ENCODE measurements at regions not wholly inside any gene's neighbourhood (a gene's known extent, or its start where the extent isn't known, plus 50 kb on each side); places are given as distances from the start of the nearest gene placed in this dataset.

DNA sequence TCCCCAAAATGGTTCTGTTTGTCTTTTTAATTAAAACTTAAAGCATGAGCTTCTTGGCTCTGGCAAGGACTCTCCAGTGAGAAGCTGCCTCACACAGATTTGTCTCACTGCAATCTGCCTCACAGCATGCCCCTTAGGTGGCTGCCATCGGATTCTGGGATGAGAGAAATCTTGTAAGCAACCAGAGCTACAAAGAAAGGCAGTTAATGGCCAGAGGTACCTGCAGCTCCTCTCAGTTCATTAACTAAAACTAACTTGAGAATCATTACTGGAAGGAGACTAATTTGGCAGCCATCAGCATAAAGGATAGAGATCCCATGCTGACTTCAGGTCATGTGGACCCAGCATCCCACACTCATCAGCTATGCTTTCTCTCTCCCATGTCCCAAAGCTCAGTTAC is 220.6 kb upstream of the DMAC1 start:
- H3K27ac Mint-ChIP-seq, result no peak overlapping the region
- no peak for DNase-seq
- H3K27me3 Mint-ChIP-seq, result no peaks in the 10 kb centered on the region
- no peaks in the 10 kb centered on the region for H3K4me1 Mint-ChIP-seq
- CTCF ChIA-PET, result no interaction called here
- H3K4me3 Mint-ChIP-seq, result no peak overlapping the region
- no peaks in the 10 kb centered on the region for H3K36me3 Mint-ChIP-seq
- no peaks in the 10 kb centered on the region for H3K9me3 Mint-ChIP-seq

DNA sequence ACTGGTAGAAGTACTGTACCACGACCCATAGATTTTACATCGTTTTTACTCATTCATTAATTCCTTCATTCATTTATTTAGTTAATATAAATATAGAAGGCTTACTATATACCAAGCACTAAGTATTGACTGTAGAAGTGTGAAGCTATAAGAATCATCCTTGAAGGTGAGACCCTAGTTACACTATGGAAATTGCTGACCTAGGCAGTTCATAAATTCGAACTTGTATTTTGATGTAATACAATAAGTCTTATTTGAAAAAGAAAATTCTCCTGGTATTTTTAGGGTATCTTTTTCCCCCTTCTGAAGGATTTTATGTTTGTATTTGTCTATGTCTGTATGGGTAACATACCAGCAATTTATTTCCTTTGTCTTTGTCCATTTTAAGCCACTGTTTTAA is 220.1 kb upstream of the DMAC1 start:
- CTCF ChIA-PET, result no interaction called here
- Mint-ChIP-seq H3K27ac (no peak overlapping the region), H3K4me3 (no peak overlapping the region), H3K4me1 (no peaks in the 10 kb centered on the region), H3K36me3 (no peaks in the 10 kb centered on the region), H3K9me3 (no peaks in the 10 kb centered on the region), H3K27me3 (no peaks in the 10 kb centered on the region)
- DNase-seq, result no peak

DNA sequence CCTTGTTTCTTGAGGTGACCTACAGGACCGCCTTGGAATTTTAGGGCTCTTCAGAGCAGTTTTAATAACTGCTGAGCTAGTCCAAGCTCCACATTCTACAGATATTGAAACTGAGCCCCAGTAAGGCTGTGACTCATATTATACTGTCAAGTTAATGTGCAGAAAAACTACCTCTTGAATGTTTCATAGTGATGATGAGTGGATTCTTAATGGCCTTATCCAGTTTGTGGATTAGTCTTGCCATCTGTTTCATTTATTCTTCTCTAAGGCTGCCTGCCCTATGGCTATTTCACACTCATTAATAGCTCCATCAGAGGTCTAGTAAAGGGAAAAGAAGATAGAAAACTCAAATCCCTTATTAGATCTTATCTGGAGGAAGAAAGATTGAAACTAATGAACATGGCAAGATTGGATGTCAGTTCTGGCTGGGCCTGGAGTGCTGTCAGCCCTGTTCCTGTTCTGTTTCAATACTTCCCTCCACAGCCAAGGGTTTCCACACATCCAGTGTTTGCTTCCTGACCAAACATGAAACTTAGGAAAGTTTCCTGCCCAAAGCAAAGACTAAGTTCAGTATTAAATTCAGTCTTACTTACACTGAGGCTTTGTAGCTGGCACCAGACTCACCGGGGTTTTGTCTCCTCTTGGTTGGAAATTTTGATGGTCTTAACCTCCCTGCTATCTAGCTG is 215.6 kb upstream of the DMAC1 start:
- Mint-ChIP-seq H3K9me3 (no peaks in the 10 kb centered on the region), H3K36me3 (no peaks in the 10 kb centered on the region), H3K27ac (no peak overlapping the region), H3K4me1 (no peaks in the 10 kb centered on the region), H3K27me3 (no peaks in the 10 kb centered on the region), H3K4me3 (no peak overlapping the region)
- no peak for DNase-seq
- CTCF ChIA-PET, result no interaction called here

DNA sequence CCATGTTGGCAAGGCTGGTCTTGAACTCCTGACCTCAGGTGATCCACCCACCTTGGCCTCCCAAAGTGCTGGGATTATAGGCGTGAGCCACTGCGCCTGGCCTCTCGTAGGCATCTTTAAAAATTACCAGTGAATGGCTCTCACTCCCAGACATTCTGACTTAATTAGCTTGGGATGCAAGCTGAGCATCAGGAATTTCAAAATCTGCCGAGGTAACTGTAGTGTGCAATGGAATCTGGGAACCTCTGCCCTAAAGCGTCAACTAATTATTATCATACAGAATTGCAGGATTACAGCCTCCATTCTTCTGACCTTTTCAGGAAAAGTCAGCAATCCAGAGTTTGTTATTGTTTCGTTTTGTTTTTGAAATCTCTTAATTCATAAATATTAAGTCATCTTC is 213.4 kb upstream of the DMAC1 start:
- Mint-ChIP-seq H3K9me3 (peaks cover 1% of the 10 kb centered on the region), H3K4me3 (no peak overlapping the region), H3K27ac (no peak overlapping the region), H3K27me3 (peaks cover 4% of the 10 kb centered on the region), H3K36me3 (no peaks in the 10 kb centered on the region), H3K4me1 (no peaks in the 10 kb centered on the region)
- no peak for DNase-seq
- CTCF ChIA-PET, result interaction anchor here (0.7 kb wide), 1 partner anchor 71 kb away, joined by 3 read pairs; no protein-coding TSS in a partner anchor

DNA sequence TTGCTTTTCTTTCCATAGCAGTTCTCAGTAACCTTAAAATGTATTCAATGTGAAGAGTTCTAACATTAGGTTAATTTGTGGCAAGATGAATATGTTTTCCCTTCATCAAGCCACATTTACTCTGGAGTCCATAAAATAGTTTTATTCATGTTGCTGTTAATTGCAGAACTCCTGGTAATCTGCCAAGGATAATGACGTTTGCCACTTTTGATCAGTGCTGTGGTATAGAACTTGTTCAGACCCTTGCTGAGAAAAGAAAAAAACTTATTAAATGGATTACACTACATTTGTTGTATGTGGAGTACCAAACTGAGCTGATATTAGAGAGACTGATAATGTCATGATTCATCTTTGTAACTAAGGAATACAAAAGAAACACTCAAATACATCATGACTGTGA is 212.4 kb upstream of the DMAC1 start:
- CTCF ChIA-PET, result no interaction called here
- no peak for DNase-seq

DNA sequence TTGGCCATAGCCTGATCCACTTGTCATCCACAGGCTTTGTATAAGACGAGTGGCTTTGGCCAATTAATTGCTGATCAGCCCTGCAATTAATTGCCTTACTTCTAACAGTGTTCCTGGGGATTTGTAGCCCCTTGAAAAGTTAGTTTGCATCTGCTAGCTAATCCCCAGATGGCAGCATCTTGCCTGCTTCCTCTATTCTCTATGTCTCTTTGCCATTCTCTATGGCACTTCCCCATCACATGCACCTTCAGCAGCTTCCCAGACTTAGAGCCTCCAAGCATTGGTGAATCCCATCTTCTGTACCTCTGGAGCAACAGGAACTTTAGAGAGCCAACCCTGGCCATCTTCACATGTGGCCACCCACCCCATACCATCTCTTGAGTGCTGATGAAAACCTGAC is 197.0 kb upstream of the DMAC1 start:
- H3K4me3 Mint-ChIP-seq, result no peak overlapping the region
- CTCF ChIA-PET, result no interaction called here
- DNase-seq, result no peak
- H3K27me3 Mint-ChIP-seq, result no peaks in the 10 kb centered on the region
- H3K36me3 Mint-ChIP-seq, result no peaks in the 10 kb centered on the region
- no peaks in the 10 kb centered on the region for H3K9me3 Mint-ChIP-seq
- no peak overlapping the region for H3K27ac Mint-ChIP-seq
- H3K4me1 Mint-ChIP-seq, result no peaks in the 10 kb centered on the region

More for the DNA sequence above, 212.4 kb upstream of the DMAC1 start:
- H3K27me3 Mint-ChIP-seq, result peaks cover 4% of the 10 kb centered on the region
- no peak overlapping the region for H3K4me3 Mint-ChIP-seq
- H3K27ac Mint-ChIP-seq, result no peak overlapping the region
- peaks cover 1% of the 10 kb centered on the region for H3K9me3 Mint-ChIP-seq
- H3K4me1 Mint-ChIP-seq, result no peaks in the 10 kb centered on the region
- H3K36me3 Mint-ChIP-seq, result no peaks in the 10 kb centered on the region

DNA sequence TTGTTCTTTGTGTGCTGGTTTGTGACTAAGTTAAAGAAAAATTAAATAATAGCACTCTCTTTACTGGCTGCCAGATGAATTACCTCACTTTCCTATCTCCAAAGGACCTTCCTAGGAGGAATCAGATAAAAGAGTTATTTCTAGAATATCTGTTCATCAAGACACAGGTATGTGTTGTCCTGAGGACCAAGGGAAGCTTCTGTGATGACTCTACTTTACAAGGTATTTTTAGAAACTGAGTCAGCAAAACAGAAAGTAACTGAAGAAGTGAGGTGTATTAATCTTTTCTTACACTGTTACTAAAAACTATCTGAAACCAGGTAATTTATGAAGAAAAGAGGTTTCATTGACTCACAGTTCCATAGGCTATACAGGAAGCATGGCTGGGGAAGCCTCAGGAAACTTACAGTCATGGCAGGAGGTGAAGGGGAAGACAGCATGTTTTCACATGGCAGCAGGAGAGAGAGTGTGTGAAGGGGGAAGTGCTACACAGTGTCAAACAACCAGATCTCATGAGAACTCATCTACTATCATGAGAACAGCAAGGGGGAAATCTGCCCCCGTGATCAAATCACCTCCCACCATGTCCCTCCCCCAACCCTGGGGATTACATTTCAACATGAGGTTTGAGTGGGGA is 189.2 kb upstream of the DMAC1 start:
- no peak for DNase-seq
- peaks cover 5% of the 10 kb centered on the region for H3K4me1 Mint-ChIP-seq
- peaks cover 2% of the 10 kb centered on the region for H3K9me3 Mint-ChIP-seq
- CTCF ChIA-PET, result no interaction called here
- no peak overlapping the region for H3K4me3 Mint-ChIP-seq
- H3K36me3 Mint-ChIP-seq, result peaks cover 2% of the 10 kb centered on the region
- H3K27me3 Mint-ChIP-seq, result no peaks in the 10 kb centered on the region
- H3K27ac Mint-ChIP-seq, result no peak overlapping the region

DNA sequence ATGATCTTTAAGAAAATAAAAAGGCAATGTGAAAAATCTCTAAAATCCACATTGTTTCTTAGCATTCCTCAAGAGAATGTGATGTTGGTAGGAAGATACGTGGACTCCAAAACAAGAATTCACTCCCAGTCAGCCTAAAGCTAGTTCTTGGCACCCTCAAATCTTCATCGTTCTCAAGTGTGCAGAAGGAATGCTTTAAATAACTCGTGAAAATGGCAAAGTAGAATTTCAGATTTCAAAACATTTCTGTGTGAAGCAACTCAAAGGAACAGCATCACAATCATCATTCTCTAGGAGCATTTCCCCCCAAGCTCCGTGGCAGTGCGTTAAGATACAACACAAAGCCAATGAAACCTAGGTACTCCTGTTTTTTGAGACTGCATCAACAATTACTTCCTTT is 185.1 kb upstream of the DMAC1 start:
- H3K4me3 Mint-ChIP-seq, result no peak overlapping the region
- H3K9me3 Mint-ChIP-seq, result peaks cover 2% of the 10 kb centered on the region
- H3K4me1 Mint-ChIP-seq, result peaks cover 39% of the 10 kb centered on the region
- no peaks in the 10 kb centered on the region for H3K27me3 Mint-ChIP-seq
- CTCF ChIA-PET, result no interaction called here
- no peak overlapping the region for H3K27ac Mint-ChIP-seq
- no peak for DNase-seq
- H3K36me3 Mint-ChIP-seq, result peaks cover 14% of the 10 kb centered on the region

DNA sequence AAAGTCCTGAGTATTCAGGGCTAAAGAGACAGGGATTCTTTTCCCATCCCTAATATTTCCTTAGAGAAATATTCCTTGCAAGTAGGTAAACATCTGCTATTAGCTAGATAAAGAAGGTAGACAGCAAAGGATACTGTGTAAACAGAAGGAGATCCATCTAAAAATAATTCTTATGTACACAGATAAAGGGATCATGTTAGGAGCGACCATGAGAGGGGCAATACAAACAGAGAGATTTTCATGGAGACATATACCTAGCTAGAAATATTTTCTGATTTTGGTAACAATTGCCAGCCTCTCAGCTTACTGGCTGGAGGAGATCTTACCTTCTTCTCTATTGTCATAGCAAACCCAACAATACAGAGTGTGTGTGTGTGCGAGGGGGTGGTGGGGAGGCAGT is 184.6 kb upstream of the DMAC1 start:
- H3K4me3 Mint-ChIP-seq, result no peak overlapping the region
- CTCF ChIA-PET, result interaction anchor here (1.5 kb wide), 1 partner anchor 140 kb away, joined by 5 read pairs; no protein-coding TSS in a partner anchor
- peaks cover 14% of the 10 kb centered on the region for H3K36me3 Mint-ChIP-seq
- DNase-seq, result no peak
- H3K4me1 Mint-ChIP-seq, result peaks cover 42% of the 10 kb centered on the region
- H3K27ac Mint-ChIP-seq, result no peak overlapping the region
- peaks cover 2% of the 10 kb centered on the region for H3K9me3 Mint-ChIP-seq
- no peaks in the 10 kb centered on the region for H3K27me3 Mint-ChIP-seq

DNA sequence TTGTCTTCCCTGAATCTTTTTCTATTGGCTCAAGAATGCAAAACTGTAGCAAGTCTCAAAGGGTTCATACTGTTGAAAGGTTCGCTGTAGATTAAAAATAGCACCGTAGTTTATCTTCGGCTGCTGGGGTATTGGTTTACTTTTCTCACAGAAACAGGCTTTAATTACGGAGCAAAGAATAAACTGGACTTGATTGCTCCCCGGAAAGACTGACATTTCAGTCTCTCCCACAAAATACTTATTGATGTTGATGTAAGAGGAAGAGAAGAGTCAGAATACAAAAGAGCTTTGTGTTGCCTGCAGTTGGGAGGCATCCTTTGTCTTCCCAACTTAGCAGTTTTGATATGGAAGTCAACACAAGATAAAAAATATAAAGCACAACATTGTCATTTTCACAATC is 183.9 kb upstream of the DMAC1 start:
- Mint-ChIP-seq H3K9me3 (peaks cover 2% of the 10 kb centered on the region), H3K27ac (peak overlapping the region; percentile 9), H3K27me3 (no peaks in the 10 kb centered on the region), H3K36me3 (peaks cover 11% of the 10 kb centered on the region), H3K4me1 (peaks cover 43% of the 10 kb centered on the region), H3K4me3 (no peak overlapping the region)
- CTCF ChIA-PET, result interaction anchor here (1.5 kb wide), 1 partner anchor 140 kb away, joined by 5 read pairs; no protein-coding TSS in a partner anchor
- DNase-seq, result no peak

DNA sequence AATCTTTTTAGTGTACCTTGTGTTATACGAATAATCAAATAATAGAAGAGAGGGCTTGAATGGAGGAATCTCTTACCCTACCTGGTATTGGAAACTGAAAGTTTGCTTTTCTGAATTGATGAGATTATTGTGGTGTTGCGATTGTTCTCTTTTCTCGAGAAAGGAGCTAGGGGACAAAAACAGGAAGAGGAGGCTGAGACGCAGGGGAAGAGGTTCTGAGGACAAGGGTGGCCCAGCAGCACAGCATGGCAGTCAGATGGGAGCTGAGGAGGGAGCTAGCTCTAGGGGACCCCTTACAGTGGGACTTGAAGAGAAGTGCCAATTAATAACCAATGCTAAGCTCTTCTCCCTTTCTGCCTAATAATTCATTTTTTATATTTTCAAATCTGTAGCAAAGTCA is 183.3 kb upstream of the DMAC1 start:
- Mint-ChIP-seq H3K4me3 (no peak overlapping the region), H3K27me3 (no peaks in the 10 kb centered on the region), H3K27ac (peak overlapping the region; percentile 78), H3K9me3 (peaks cover 2% of the 10 kb centered on the region), H3K4me1 (peaks cover 49% of the 10 kb centered on the region), H3K36me3 (peaks cover 11% of the 10 kb centered on the region)
- DNase-seq, result peak; percentile 41
- CTCF ChIA-PET, result interaction anchor here (1.5 kb wide), 1 partner anchor 139 kb away, joined by 5 read pairs; no protein-coding TSS in a partner anchor

DNA sequence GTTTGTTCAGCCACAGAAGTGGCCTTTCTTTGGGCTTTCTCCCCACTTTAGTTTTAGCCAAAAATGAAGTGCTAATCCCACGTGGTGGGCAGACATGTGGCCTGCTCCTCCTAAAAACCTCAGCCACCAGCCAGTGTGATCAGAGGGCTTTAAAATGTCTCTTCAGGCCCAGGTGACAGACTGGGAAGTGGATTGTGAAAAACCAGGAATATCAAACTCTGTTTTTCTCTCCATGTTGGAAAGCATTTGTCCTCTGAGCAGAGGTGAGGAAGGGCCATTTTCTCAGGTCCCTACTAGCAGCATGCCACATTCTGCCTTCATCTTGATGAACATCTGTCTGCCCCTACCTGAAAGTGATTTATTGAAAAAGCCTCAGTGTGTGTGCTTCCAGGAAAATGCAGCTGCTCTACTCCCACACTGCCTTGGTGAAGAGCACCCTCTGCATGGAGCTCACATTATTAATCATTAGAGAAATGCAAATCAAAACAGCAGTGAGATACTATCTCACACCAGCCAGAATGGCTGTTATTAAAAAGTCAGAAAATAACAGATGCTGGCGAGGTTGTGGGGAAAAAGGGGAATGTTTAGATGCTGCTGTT is 181.2 kb upstream of the DMAC1 start:
- CTCF ChIA-PET, result interaction anchor here (1.1 to 1.6 kb wide), 4 partner anchors 44 to 411 kb away, joined by 3 to 6 read pairs (median 3); no protein-coding TSS in a partner anchor
- no peak for DNase-seq
- peaks cover 2% of the 10 kb centered on the region for H3K9me3 Mint-ChIP-seq
- no peak overlapping the region for H3K4me3 Mint-ChIP-seq
- H3K27me3 Mint-ChIP-seq, result no peaks in the 10 kb centered on the region
- H3K4me1 Mint-ChIP-seq, result peaks cover 68% of the 10 kb centered on the region
- no peak overlapping the region for H3K27ac Mint-ChIP-seq
- peaks cover 15% of the 10 kb centered on the region for H3K36me3 Mint-ChIP-seq

DNA sequence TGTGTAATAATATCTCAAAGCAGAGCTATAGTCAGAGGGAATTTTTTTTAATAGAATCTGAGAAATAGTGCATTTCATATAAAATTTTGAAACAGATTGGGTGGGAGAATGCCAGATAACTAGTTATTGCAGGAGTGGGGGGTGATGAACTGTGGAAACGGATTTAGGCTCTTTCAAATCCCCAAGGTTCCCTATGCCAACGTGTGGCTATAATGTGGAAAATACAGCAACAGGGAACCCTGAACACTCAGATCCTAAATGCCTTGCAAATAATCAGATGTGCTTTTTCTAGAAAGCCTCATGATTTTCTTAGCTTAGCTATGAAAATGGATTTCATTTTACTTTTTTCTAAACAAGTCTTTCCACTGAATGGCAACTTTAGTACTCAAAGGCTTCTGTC is 180.5 kb upstream of the DMAC1 start:
- peaks cover 15% of the 10 kb centered on the region for H3K36me3 Mint-ChIP-seq
- CTCF ChIA-PET, result no interaction called here
- no peaks in the 10 kb centered on the region for H3K27me3 Mint-ChIP-seq
- H3K4me3 Mint-ChIP-seq, result no peak overlapping the region
- H3K27ac Mint-ChIP-seq, result peak overlapping the region; percentile 25
- peaks cover 75% of the 10 kb centered on the region for H3K4me1 Mint-ChIP-seq
- peaks cover 2% of the 10 kb centered on the region for H3K9me3 Mint-ChIP-seq
- no peak for DNase-seq

DNA sequence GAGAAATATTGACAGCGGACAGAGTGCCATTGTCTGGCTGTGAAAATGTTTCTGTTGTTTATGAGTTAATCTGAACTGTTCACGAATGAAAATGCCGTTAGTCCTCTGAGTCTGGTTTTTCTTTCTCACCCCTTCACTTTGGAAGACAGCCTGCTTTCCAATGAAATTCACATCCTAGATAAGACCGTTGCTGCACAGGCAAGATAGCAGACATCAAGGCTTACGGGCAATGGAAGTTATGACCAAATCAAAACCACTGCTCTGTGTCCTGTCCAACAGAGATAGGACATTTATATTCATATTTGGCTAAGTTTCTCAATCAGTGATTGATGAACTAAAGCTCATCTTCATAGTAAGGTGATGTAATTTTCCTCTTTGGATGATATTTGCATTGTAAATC is 180.0 kb upstream of the DMAC1 start:
- CTCF ChIA-PET, result no interaction called here
- no peaks in the 10 kb centered on the region for H3K27me3 Mint-ChIP-seq
- peaks cover 79% of the 10 kb centered on the region for H3K4me1 Mint-ChIP-seq
- no peak overlapping the region for H3K4me3 Mint-ChIP-seq
- no peak for DNase-seq
- peaks cover 15% of the 10 kb centered on the region for H3K36me3 Mint-ChIP-seq
- peak overlapping the region; percentile 25 for H3K27ac Mint-ChIP-seq
- H3K9me3 Mint-ChIP-seq, result peaks cover 2% of the 10 kb centered on the region

DNA sequence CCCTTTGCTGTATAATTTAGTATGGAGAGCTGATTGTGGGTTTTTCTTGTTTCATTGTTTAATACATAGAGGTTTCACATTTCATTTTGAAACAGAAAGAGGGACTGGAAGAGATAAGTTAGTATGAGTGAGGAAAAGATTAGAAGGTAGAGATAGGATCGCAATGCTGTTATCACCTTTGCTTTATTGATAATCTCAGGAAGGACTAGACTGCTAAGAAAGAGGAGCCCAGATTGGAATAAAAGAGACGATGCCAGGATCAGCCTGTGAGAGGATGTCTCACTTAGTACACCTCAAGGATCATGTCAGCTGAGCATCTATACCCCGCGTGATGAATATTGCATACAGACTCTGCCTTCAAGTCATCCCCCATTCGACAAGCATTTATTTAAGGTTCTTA is 178.0 kb upstream of the DMAC1 start:
- Mint-ChIP-seq H3K27me3 (no peaks in the 10 kb centered on the region), H3K4me3 (no peak overlapping the region), H3K4me1 (peaks cover 76% of the 10 kb centered on the region), H3K9me3 (no peaks in the 10 kb centered on the region), H3K36me3 (peaks cover 12% of the 10 kb centered on the region), H3K27ac (peak overlapping the region; percentile 96)
- DNase-seq, result no peak
- CTCF ChIA-PET, result interaction anchor here (0.8 to 0.9 kb wide), 2 partner anchors 9 to 10 kb away, joined by 3 to 4 read pairs; no protein-coding TSS in a partner anchor
